NCI-H2227 (cell line): ENCODE measurements at regions not wholly inside any gene's neighbourhood (a gene's known extent, or its start where the extent isn't known, plus 50 kb on each side); places are given as distances from the start of the nearest gene placed in this dataset.

Source experiments
- DNase-seq: peaks from one replicate; lab custom pipeline; 2025; ENCODE audit not compliant: unreplicated experiment; lab: John Stamatoyannopoulos, UW

GRCh38 chr1:34270181-34270580 is 93.5 kb downstream of the C1orf94 start:
- no peak for DNase-seq

DNA sequence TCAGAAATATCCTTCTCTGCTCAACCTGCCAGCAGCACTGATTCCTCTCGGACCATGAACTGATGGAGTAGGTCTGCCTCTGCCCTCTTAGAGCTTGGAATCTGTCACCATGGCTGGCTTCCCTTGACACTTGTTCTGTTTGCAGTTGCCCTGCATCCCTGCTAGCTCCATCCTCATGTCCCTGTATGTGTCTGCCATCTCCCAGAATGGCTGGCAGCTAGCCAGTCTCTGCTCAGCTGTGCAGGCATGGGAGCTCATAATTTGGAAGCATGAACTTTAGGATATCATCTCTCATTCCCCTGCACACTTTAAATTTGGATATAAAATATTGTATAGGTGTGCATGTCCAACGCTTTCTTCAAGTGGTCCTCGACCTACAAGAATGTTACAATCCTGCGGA is 95.4 kb downstream of the C1orf94 start:
- DNase-seq = no peak

DNA sequence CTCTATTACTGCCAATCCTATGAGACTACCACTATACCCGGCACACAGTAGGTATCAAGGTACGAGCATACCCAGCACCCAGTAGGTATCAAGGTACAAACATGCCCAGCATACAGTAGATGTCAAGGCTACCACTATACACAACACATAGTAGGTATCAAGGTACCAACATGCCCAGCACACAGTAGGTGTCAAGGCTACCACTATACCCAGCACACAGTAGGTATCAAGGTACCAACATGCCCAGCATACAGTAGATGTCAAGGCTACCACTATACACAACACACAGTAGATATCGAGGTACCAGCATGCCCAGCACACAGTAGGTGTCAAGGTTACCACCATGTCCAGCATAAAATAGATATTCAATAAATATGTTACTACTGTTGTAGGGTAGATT is 98.4 kb downstream of the C1orf94 start:
- no peak for DNase-seq

GRCh38 chr1:34276606-34277005 is 99.9 kb downstream of the C1orf94 start:
- no peak for DNase-seq

DNA sequence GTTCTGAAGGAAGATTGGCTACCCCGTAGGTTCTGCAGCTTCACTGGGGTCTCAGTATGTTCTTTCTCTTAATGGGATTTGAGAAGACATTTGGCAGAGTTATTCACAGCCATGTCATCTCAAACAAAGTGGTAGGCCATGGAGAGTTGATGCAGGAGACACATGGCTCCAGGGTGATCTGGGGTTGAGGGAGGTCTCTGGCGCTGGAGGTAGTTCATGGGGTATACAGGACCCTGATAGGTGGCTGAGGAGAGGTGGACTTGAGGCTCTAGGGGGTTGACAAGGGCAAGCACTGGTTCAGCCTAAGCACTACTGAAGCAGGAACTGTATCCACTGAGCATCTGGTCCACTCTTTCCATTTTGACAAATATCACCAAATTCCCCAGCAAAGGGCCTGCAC is 100.4 kb downstream of the C1orf94 start:
- DNase-seq = no peak

DNA sequence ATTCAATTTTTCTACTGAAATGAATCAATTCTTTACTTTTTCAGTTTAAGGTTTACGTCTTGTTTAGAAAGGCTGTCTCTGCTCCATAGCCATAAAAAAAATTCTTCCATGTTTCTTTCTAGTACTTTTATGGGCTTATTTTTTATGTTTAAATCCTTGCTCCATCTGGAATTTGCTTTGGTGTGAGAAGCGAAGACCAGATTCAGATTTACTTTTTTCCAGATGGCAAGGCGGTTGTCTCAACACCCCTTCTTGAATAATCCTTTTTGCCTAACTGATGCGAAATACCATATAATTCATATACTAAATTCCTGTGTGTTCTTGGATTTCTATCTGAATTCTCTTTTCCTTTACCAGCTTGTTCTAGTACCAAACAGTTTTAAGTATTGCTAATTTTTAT is 101.5 kb downstream of the C1orf94 start:
- no peak for DNase-seq

GRCh38 chr1:34279971-34280370 is 103.3 kb downstream of the C1orf94 start:
- DNase-seq = no peak

GRCh38 chr1:34280509-34280908 is 103.8 kb downstream of the C1orf94 start:
- no peak for DNase-seq

DNA sequence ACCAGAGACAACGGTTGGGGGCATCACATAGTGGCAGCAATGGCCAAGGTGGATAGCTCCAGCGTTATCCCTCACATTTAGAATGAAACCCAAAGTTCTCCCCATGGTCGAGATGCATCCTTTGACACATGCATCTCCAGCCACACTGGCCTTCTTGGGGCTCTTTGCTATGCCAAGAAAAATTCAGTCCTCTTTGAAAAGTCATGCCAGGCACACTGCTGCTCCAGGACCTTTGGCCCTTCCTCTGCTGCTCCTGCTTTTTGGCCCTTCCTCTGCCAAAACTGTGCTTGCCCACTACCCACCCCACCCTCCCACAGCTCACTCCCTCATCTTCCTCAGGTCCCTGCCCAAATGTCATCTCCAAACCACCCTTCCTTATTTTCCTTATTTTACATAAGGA is 106.4 kb downstream of the C1orf94 start:
- DNase-seq = no peak

GRCh38 chr1:34286511-34286910 is 109.8 kb downstream of the C1orf94 start:
- DNase-seq = peak; percentile 26

DNA sequence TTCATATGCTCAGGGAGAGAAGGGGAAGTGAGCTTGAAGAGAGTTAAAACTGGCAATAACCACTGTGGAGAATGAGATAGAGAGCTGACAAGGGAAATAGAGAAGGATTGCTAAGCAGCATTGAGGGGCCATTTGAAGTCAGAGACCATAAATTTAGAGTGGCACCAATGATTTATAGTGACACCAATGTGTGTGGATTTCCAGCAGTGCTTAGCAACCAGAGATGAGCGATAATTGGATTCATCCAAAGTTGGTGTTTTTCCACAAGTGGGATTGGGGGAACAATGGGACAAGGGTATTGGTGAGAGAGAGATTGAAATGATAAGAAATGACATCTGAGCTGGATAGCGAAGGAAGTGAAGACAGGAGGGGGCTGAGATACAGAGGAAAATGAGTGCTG is 114.1 kb downstream of the C1orf94 start:
- peak; percentile 33 for DNase-seq

- DNase-seq = no peak
Measured at GRCh38 chr1:34292472-34292871, 115.8 kb downstream of the C1orf94 start.

- no peak for DNase-seq
Measured at GRCh38 chr1:34296059-34296458, 119.4 kb downstream of the C1orf94 start.

DNA sequence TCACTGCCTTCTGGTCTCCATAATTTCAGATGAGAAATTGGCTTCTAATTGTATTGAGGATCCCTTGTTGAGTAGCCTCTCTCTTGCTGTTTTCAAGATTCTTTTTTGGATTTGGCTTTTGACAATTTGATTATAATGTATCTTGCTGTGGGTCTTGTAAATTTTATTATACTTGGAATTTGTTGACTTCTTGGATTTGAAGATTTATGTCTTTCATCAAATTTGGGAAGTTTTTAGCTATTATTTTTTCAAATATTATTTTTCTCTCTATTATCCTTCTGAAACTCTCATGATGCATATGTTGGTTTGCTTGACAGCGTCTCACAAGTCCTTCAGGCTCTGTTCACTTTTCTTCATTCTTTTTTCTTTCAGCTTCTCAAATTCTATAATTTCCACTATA is 126.1 kb downstream of the C1orf94 start:
- DNase-seq = no peak

DNA sequence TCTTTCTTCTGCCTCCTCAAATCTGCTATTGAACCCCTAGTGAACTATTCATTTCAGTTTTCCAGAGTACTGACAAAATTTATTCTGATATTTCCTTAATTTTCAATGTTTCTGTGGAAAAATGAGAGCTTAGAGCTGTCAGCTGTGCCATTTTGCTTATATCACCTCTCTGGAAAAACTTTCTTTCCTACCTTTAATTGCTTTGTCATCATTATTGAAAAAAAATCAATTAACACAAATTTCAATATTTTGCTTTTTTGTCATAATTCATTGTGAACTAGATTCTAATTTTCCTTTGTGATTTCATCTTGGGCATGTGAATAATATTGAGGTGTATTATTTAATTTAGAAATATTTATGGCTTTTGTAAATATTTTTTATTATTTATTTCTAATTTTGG is 126.5 kb downstream of the C1orf94 start:
- DNase-seq = no peak

GRCh38 chr1:34306568-34306967 is 129.9 kb downstream of the C1orf94 start:
- no peak for DNase-seq

GRCh38 chr1:34312359-34312758 is 135.7 kb downstream of the C1orf94 start:
- DNase-seq = no peak

GRCh38 chr1:34315974-34316373 is 139.3 kb downstream of the C1orf94 start:
- no peak for DNase-seq

DNA sequence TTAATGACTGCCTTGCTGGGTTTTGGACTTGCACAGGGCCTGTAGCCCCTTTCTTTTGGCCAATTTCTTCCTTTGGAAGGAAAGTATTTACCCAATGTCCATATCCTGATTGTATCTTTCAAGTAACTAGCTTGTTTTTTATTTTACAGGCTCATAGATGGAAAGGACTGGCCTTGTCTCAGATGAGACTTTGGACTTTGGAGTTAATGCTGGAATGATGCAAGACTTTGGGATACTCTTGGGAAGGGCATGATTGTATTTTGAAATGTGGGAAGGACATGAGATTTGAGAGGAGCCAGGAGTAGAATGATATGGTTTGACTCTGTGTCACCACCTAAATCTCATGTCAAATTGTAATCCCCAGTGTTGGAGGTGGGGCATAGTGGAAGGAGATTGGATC is 140.1 kb downstream of the C1orf94 start:
- DNase-seq = no peak

DNA sequence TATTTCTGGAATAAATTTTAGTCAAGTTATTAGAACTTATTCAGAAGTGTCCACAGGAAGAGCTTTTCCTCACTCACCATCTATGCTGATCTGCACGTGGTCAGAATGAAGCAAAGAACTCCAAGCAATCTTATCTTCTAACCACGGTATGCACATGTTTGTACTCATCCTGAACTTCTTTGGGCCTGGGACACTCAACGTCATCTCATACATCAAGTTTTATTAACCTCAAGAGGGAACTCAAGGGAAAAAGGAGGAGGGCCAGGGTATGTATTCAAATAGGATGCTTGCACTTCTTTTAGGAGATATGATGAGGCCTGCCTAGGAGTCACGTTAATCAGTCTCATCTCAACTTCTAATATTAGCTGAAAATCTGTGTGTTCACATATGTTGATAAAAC is 142.5 kb downstream of the C1orf94 start:
- DNase-seq = no peak

- DNase-seq = peak; percentile 9
Measured at GRCh38 chr1:34320053-34320669, 143.5 kb downstream of the C1orf94 start.

GRCh38 chr1:34322969-34323368 is 146.3 kb downstream of the C1orf94 start:
- DNase-seq = no peak

GRCh38 chr1:34324879-34325440 is 148.3 kb downstream of the C1orf94 start:
- DNase-seq = no peak
